HG02610 (cell line): ENCODE measurements at regions not wholly inside any gene's neighbourhood (a gene's known extent, or its start where the extent isn't known, plus 50 kb on each side); places are given as distances from the start of the nearest gene placed in this dataset.

Experiments used
- ATAC-seq: cut with Tn5 transposase; IDR thresholded peaks from one replicate; pipeline ENCODE4 v1.9.1; 2021; ENCODE audit warnings: mild to moderate bottlenecking, moderate library complexity; ENCODE audit not compliant: unreplicated experiment

- ATAC-seq, result no peak
Measured at GRCh38 chr15:31151301-31152233, 50.0 kb upstream of the TRPM1 start.

GRCh38 chr15:31153531-31153930 is 52.0 kb upstream of the TRPM1 start:
- ATAC-seq, result no peak

- ATAC-seq, result no peak
Measured at GRCh38 chr15:31155151-31155550, 53.6 kb upstream of the TRPM1 start.

GRCh38 chr15:31156226-31156625 is 54.7 kb upstream of the TRPM1 start:
- ATAC-seq, result no peak

GRCh38 chr15:31156808-31157207 is 55.3 kb upstream of the TRPM1 start:
- ATAC-seq, result no peak

GRCh38 chr15:31157644-31158069 is 56.1 kb upstream of the TRPM1 start:
- no peak for ATAC-seq

GRCh38 chr15:31158858-31159569 is 57.5 kb upstream of the TRPM1 start:
- ATAC-seq, result no peak

GRCh38 chr15:31159837-31160236 is 58.3 kb upstream of the TRPM1 start:
- ATAC-seq, result no peak

- no peak for ATAC-seq
Measured at GRCh38 chr15:31160297-31160696, 58.8 kb upstream of the TRPM1 start.

- ATAC-seq, result no peak
Measured at GRCh38 chr15:31160740-31161495, 59.4 kb upstream of the TRPM1 start.

- ATAC-seq, result no peak
Measured at GRCh38 chr15:31161951-31162350, 60.4 kb upstream of the TRPM1 start.

- ATAC-seq, result no peak
Measured at GRCh38 chr15:31162721-31163510, 61.4 kb upstream of the TRPM1 start.

- no peak for ATAC-seq
Measured at GRCh38 chr15:31163769-31164572, 62.4 kb upstream of the TRPM1 start.

- ATAC-seq, result no peak
Measured at GRCh38 chr15:31164573-31164912, 63.0 kb upstream of the TRPM1 start.

- ATAC-seq, result no peak
Measured at GRCh38 chr15:31169558-31169957, 68.0 kb upstream of the TRPM1 start.

- no peak for ATAC-seq
Measured at GRCh38 chr15:31171731-31172130, 70.2 kb upstream of the TRPM1 start.

- no peak for ATAC-seq
Measured at GRCh38 chr15:31172606-31173005, 71.1 kb upstream of the TRPM1 start.

GRCh38 chr15:31173790-31174450 is 72.4 kb upstream of the TRPM1 start:
- ATAC-seq, result no peak

- no peak for ATAC-seq
Measured at GRCh38 chr15:31175484-31175883, 74.0 kb upstream of the TRPM1 start.
